GM23248 (cell line): ENCODE measurements at regions not wholly inside any gene's neighbourhood (a gene's known extent, or its start where the extent isn't known, plus 50 kb on each side); places are given as distances from the start of the nearest gene placed in this dataset. TPM values are rescaled to one million over a fixed set of nuclear protein-coding genes. Genes with fewer than 3 reads are reported as not detected.

ENCODE experiments used
- DNase-seq: peaks from one replicate; pipeline ENCODE4 v3.0.0-alpha.2; 2015
- H2AFZ ChIP-seq: fragments of 200-600 bp; sonication (generic); 2 replicates; pipeline ENCODE4 v1.6.1; 2016; ENCODE audit warnings: antibody characterized with exemption
- H3F3A ChIP-seq: fragments of 200-600 bp; sonication (generic); 2 replicates; pipeline ENCODE4 v1.6.1; 2016; ENCODE audit warnings: mild to moderate bottlenecking, antibody characterized with exemption, mixed run types; ENCODE audit not compliant: insufficient read depth
- H3K27ac ChIP-seq: fragments of 200-600 bp; sonication (generic); 2 replicates; pipeline ENCODE4 v1.5.1; 2016; ENCODE audit warnings: mild to moderate bottlenecking
- H3K27me3 ChIP-seq: fragments of 200-600 bp; sonication (generic); replicated peaks from 2 replicates; pipeline ENCODE4 v1.6.1; 2016; ENCODE audit warnings: mild to moderate bottlenecking; ENCODE audit not compliant: insufficient read depth
- H3K36me3 ChIP-seq: fragments of 200-600 bp; sonication (generic); 2 replicates; pipeline ENCODE4 v1.6.1; 2016; ENCODE audit warnings: low read depth, mild to moderate bottlenecking
- H3K4me1 ChIP-seq: fragments of 200-600 bp; sonication (generic); 2 replicates; pipeline ENCODE4 v1.6.1; 2016; ENCODE audit warnings: mild to moderate bottlenecking; ENCODE audit not compliant: insufficient read depth
- H3K4me2 ChIP-seq: fragments of 200-600 bp; sonication (generic); one replicate; pipeline ENCODE4 v1.6.1; 2016; ENCODE audit warnings: mild to moderate bottlenecking; ENCODE audit not compliant: unreplicated experiment
- H3K4me3 ChIP-seq: fragments of 200-600 bp; sonication (generic); 2 replicates; pipeline ENCODE4 v1.5.1; 2016; ENCODE audit warnings: mild to moderate bottlenecking
- H3K79me2 ChIP-seq: fragments of 200-600 bp; sonication (generic); 2 replicates; pipeline ENCODE4 v1.6.1; 2016; ENCODE audit warnings: mild to moderate bottlenecking; ENCODE audit not compliant: insufficient read depth
- H3K9ac ChIP-seq: fragments of 200-600 bp; sonication (generic); 2 replicates; pipeline ENCODE4 v1.6.1; 2016; ENCODE audit warnings: mild to moderate bottlenecking
- H3K9me2 ChIP-seq: fragments of 200-600 bp; sonication (generic); 2 replicates; pipeline ENCODE4 v1.6.1; 2016; ENCODE audit warnings: mixed run types, mild to moderate bottlenecking, moderate library complexity; ENCODE audit not compliant: insufficient read depth
- H3K9me3 ChIP-seq: fragments of 200-600 bp; sonication (generic); one replicate; pipeline ENCODE4 v1.6.1; 2017; ENCODE audit warnings: low read depth
- H4K20me1 ChIP-seq: fragments of 200-600 bp; sonication (generic); 2 replicates; pipeline ENCODE4 v1.6.0; 2016; ENCODE audit not compliant: insufficient read depth
- EZH2 ChIP-seq: fragments of 200-600 bp; sonication (generic); IDR thresholded peaks from 2 replicates; pipeline ENCODE4 v1.6.1; 2018; ENCODE audit warnings: antibody characterized with exemption, mild to moderate bottlenecking; ENCODE audit not compliant: insufficient read depth, poor library complexity, severe bottlenecking
- EZH2phosphoT487 ChIP-seq: fragments of 200-600 bp; sonication (generic); IDR thresholded peaks from 2 replicates; pipeline ENCODE4 v1.6.1; 2018; ENCODE audit warnings: antibody characterized with exemption, moderate library complexity, mild to moderate bottlenecking, low read depth; ENCODE audit not compliant: insufficient read depth
- WGBS, 2 experiments: methylation state at CpG; one replicate each; pipeline ENCODE4 v1.1.6; 2015 to 2017; ENCODE audit warnings: low lambda C conversion rate in 2 of 2, low coverage in 1 of 2; ENCODE audit errors: missing lambda C conversion rate in 2 of 2; 5-methylcytosine and 5-hydroxymethylcytosine counted together
- in situ Hi-C: fragments of 300-500 bp; cut with MboI; formaldehyde crosslinking; loops from 2 replicates; pipeline ENCODE4 v1.15.0; 2020
- small RNA-seq: library from RNA; depleted of rRNA; stranded (forward); fragments of <200 nt; gene quantifications from one replicate; pipeline ENCODE3, GENCODE V24; 2014; ENCODE audit warnings: low read depth, low replicate concordance

- in situ Hi-C loops: no loop called here
These were observed 878.0 kb downstream of the KCNJ18 start for GRCh38 chr17:22570144-22570845.

GRCh38 chr17:22599322-22599721, 907.0 kb downstream of the KCNJ18 start:
- Histone ChIP-seq H3K27ac (no peak overlapping the region), H3F3A (no peaks in the 10 kb centered on the region), H3K4me3 (no peak overlapping the region), H3K79me2 (no peaks in the 10 kb centered on the region), H3K9me2 (no peaks in the 10 kb centered on the region), H3K9ac (no peak overlapping the region), H2AFZ (no peak overlapping the region), H3K4me2 (no peak overlapping the region), H4K20me1 (no peaks in the 10 kb centered on the region), H3K36me3 (no peaks in the 10 kb centered on the region), H3K27me3 (no peaks in the 10 kb centered on the region), H3K4me1 (no peaks in the 10 kb centered on the region), H3K9me3 (no peaks in the 10 kb centered on the region)
- WGBS, 2 experiments: 7% methylated on average over 3 of the region's 3 CpGs
- in situ Hi-C loops: no loop called here
- no peak for TF ChIP-seq EZH2phosphoT487
- TF ChIP-seq EZH2: no peak
- DNase-seq: no peak

More at GRCh38 chr17:22570144-22570845, 878.0 kb downstream of the KCNJ18 start:
- Histone ChIP-seq H3F3A (no peaks in the 10 kb centered on the region), H3K27me3 (no peaks in the 10 kb centered on the region), H3K4me3 (no peak overlapping the region), H3K4me1 (no peaks in the 10 kb centered on the region), H3K9me2 (no peaks in the 10 kb centered on the region), H3K27ac (no peak overlapping the region), H3K9ac (no peak overlapping the region), H3K79me2 (no peaks in the 10 kb centered on the region), H3K36me3 (no peaks in the 10 kb centered on the region), H3K9me3 (no peaks in the 10 kb centered on the region), H4K20me1 (no peaks in the 10 kb centered on the region), H3K4me2 (no peak overlapping the region), H2AFZ (no peak overlapping the region)
- no peak for TF ChIP-seq EZH2
- DNase-seq: no peak
- 39 to 44% methylated on average over 17 of the region's 17 CpGs for WGBS, 2 experiments

- no peaks in the 10 kb centered on the region for H4K20me1 ChIP-seq
- DNase-seq: peak; percentile 52
- no peak overlapping the region for H3K9ac ChIP-seq
- H3K36me3 ChIP-seq: no peaks in the 10 kb centered on the region
- no peaks in the 10 kb centered on the region for H3K9me2 ChIP-seq
- no peak overlapping the region for H3K4me3 ChIP-seq
- H3K9me3 ChIP-seq: no peaks in the 10 kb centered on the region
- no peak overlapping the region for H3K4me2 ChIP-seq
- WGBS, 2 experiments: 19 to 22% methylated on average over 2 of the region's 2 CpGs
- no peak overlapping the region for H2AFZ ChIP-seq
- no peak for TF ChIP-seq EZH2
- TF ChIP-seq EZH2phosphoT487: no peak
- H3K27me3 ChIP-seq: no peaks in the 10 kb centered on the region
- in situ Hi-C loops: no loop called here
- no peak overlapping the region for H3K27ac ChIP-seq
- H3F3A ChIP-seq: no peaks in the 10 kb centered on the region
- H3K4me1 ChIP-seq: no peaks in the 10 kb centered on the region
- no peaks in the 10 kb centered on the region for H3K79me2 ChIP-seq
These were observed 908.4 kb downstream of the KCNJ18 start for GRCh38 chr17:22600644-22601298.

Small RNAs in the stretch of these regions (small RNA-seq; reads per million reads assigned to genes)
- gene ABBA01006766.1: not detected
- not detected for gene NMTRS-TGA3-1
